H1 (cell line): ENCODE measurements at regions not wholly inside any gene's neighbourhood (a gene's known extent, or its start where the extent isn't known, plus 50 kb on each side); places are given as distances from the start of the nearest gene placed in this dataset.

Experiments
- CHD1 ChIP-seq: IDR thresholded peaks from 2 replicates; pipeline ENCODE4 v1.6.1; 2012; ENCODE audit warnings: low read depth, low read length, improper control_type of control experiment
- CTCF ChIP-seq, 3 experiments: IDR thresholded peaks; 1 replicate in 2 of 3; 2 replicates in 1 of 3; pipeline versions ENCODE4 v1.5.1 to v1.6.1; 2011; ENCODE audit warnings: low read length in 3 of 3, mild to moderate bottlenecking in 3 of 3, inconsistent platforms in 2 of 3, low read depth in 1 of 3, moderate library complexity in 1 of 3; ENCODE audit not compliant: insufficient read depth in 1 of 3; ENCODE audit errors: control extremely low read depth in 1 of 3
- FOSL1 ChIP-seq: IDR thresholded peaks from 2 replicates; pipeline ENCODE4 v1.6.1; 2011; ENCODE audit warnings: mild to moderate bottlenecking, low read depth, low read length, moderate library complexity; ENCODE audit not compliant: insufficient read depth
- JUN ChIP-seq: IDR thresholded peaks from 2 replicates; pipeline ENCODE4 v1.6.1; 2011; ENCODE audit warnings: low read depth, mild to moderate bottlenecking, improper control_type of control experiment, low read length
- MAX ChIP-seq: IDR thresholded peaks from 2 replicates; pipeline ENCODE4 v1.6.1; 2012; ENCODE audit warnings: inconsistent platforms
- POLR2A ChIP-seq, 2 experiments: IDR thresholded peaks; 1 replicate in 1 of 2; 2 replicates in 1 of 2; pipeline ENCODE4 v1.6.1; 2011; ENCODE audit warnings: low read depth in 2 of 2, low read length in 2 of 2, mild to moderate bottlenecking in 2 of 2; ENCODE audit errors: control extremely low read depth in 1 of 2
- POLR2AphosphoS5 ChIP-seq: IDR thresholded peaks from 2 replicates; pipeline ENCODE4 v1.6.1; 2011; ENCODE audit warnings: low read depth, low read length
- RAD21 ChIP-seq, 2 experiments: IDR thresholded peaks in 1 of 2; conservative IDR thresholded peaks in 1 of 2; 2 replicates each; pipeline ENCODE4 v1.6.1; 2011; ENCODE audit warnings: low read depth in 2 of 2, low read length in 2 of 2, improper control_type of control experiment in 1 of 2, inconsistent platforms in 1 of 2, mild to moderate bottlenecking in 1 of 2, moderate library complexity in 1 of 2
- RFX5 ChIP-seq: IDR thresholded peaks from 2 replicates; pipeline ENCODE4 v1.6.1; 2011; ENCODE audit warnings: low read depth, low read length, improper control_type of control experiment, borderline replicate concordance
- SIN3A ChIP-seq, 2 experiments: IDR thresholded peaks in 1 of 2; conservative IDR thresholded peaks in 1 of 2; 2 replicates each; pipeline ENCODE4 v1.6.1; 2011 to 2012; ENCODE audit warnings: low read length in 2 of 2, improper control_type of control experiment in 1 of 2, low read depth in 1 of 2, mild to moderate bottlenecking in 1 of 2
- SP4 ChIP-seq: IDR thresholded peaks from 2 replicates; pipeline ENCODE4 v1.6.1; 2012; ENCODE audit warnings: low read length, inconsistent platforms
- ZNF274 ChIP-seq: IDR thresholded peaks from 2 replicates; pipeline ENCODE4 v1.7.0; 2012; ENCODE audit warnings: low read length, borderline replicate concordance; ENCODE audit errors: extremely low read depth
- TF ChIP-seq, protein P1 (sequence below): IDR thresholded peaks from 2 replicates; pipeline ENCODE4 v1.6.1; 2011; ENCODE audit warnings: low read depth, mild to moderate bottlenecking, low read length; ENCODE audit not compliant: insufficient read depth
- TF ChIP-seq, protein P2 (sequence below): IDR thresholded peaks from 2 replicates; pipeline ENCODE4 v1.6.1; 2012; ENCODE audit warnings: low read length, inconsistent platforms

- TF ChIP-seq CTCF (IDR thresholded peaks at IDR 0.05; ENCODE audit: control extremely low read depth in 1 of 3, insufficient read depth in 1 of 3, low read depth in 1 of 3, low read length in 3 of 3), result no peak
- TF ChIP-seq SP4, result no peak
- no peak for TF ChIP-seq SIN3A (conservative IDR thresholded peaks at IDR 0.05 in 1 of 2, IDR thresholded peaks at IDR 0.05 in 1 of 2; ENCODE audit: low read depth in 1 of 2, low read length in 2 of 2)
- no peak for TF ChIP-seq RFX5
- no peak for TF ChIP-seq JUN
- TF ChIP-seq RAD21 (IDR thresholded peaks at IDR 0.05 in 1 of 2, conservative IDR thresholded peaks at IDR 0.05 in 1 of 2; ENCODE audit: low read depth in 2 of 2, low read length in 2 of 2), result no peak
- TF ChIP-seq, protein P1, sequence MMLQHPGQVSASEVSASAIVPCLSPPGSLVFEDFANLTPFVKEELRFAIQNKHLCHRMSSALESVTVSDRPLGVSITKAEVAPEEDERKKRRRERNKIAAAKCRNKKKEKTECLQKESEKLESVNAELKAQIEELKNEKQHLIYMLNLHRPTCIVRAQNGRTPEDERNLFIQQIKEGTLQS, result no peak
- no peak for TF ChIP-seq POLR2A (IDR thresholded peaks at IDR 0.05; ENCODE audit: control extremely low read depth in 1 of 2, low read depth in 2 of 2, low read length in 2 of 2)
- no peak for TF ChIP-seq ZNF274
- no peak for TF ChIP-seq CHD1
- TF ChIP-seq POLR2AphosphoS5, result no peak
- TF ChIP-seq FOSL1, result no peak
- TF ChIP-seq, protein P2, sequence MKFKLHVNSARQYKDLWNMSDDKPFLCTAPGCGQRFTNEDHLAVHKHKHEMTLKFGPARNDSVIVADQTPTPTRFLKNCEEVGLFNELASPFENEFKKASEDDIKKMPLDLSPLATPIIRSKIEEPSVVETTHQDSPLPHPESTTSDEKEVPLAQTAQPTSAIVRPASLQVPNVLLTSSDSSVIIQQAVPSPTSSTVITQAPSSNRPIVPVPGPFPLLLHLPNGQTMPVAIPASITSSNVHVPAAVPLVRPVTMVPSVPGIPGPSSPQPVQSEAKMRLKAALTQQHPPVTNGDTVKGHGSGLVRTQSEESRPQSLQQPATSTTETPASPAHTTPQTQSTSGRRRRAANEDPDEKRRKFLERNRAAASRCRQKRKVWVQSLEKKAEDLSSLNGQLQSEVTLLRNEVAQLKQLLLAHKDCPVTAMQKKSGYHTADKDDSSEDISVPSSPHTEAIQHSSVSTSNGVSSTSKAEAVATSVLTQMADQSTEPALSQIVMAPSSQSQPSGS, result no peak
- no peak for TF ChIP-seq MAX
Measured at GRCh38 chr4:107265859-107266258, 229.7 kb upstream of the DKK2 start.
